ENCODE measurements at regions not wholly inside any gene's neighbourhood (a gene's known extent, or its start where the extent isn't known, plus 50 kb on each side); places are given as distances from the start of the nearest gene placed in this dataset.

DNA sequence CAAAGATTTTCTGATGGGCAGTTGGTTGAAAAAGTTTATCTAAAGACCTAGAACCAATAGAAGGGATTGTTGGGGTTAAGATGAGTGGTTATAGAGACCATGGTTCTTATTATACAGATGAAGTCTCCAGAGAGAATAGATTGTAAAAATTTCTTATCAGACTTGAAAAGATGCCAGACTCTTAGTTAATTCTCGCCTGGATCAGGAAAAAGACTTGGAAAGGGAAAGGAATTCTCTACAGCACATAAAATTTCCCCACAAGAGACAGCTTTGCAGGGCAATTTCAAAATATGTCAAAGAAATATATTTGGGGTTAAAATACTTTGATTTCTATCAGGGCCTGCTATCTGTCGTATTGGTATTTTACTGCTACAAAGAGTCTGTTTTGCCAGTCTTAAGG lies 582.6 kb downstream of the UTRN start:
- Mint-ChIP-seq H3K4me1 (ENCODE audit: unreplicated experiment) (peaks cover 6% of the 10 kb centered on the region), H3K27ac (ENCODE audit: unreplicated experiment) (no peak overlapping the region), H3K27me3 (ENCODE audit: unreplicated experiment) (no peaks in the 10 kb centered on the region), H3K9me3 (ENCODE audit: unreplicated experiment) (peaks cover 13% of the 10 kb centered on the region), H3K36me3 (ENCODE audit: unreplicated experiment) (peaks cover 2% of the 10 kb centered on the region), H3K4me3 (ENCODE audit: unreplicated experiment) (no peak overlapping the region)
- no peak for DNase-seq (ENCODE audit: extremely low spot score, unreplicated experiment)
- TF ChIP-seq, protein P1, sequence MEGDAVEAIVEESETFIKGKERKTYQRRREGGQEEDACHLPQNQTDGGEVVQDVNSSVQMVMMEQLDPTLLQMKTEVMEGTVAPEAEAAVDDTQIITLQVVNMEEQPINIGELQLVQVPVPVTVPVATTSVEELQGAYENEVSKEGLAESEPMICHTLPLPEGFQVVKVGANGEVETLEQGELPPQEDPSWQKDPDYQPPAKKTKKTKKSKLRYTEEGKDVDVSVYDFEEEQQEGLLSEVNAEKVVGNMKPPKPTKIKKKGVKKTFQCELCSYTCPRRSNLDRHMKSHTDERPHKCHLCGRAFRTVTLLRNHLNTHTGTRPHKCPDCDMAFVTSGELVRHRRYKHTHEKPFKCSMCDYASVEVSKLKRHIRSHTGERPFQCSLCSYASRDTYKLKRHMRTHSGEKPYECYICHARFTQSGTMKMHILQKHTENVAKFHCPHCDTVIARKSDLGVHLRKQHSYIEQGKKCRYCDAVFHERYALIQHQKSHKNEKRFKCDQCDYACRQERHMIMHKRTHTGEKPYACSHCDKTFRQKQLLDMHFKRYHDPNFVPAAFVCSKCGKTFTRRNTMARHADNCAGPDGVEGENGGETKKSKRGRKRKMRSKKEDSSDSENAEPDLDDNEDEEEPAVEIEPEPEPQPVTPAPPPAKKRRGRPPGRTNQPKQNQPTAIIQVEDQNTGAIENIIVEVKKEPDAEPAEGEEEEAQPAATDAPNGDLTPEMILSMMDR (IDR thresholded peaks at IDR 0.05), result no peak

DNA sequence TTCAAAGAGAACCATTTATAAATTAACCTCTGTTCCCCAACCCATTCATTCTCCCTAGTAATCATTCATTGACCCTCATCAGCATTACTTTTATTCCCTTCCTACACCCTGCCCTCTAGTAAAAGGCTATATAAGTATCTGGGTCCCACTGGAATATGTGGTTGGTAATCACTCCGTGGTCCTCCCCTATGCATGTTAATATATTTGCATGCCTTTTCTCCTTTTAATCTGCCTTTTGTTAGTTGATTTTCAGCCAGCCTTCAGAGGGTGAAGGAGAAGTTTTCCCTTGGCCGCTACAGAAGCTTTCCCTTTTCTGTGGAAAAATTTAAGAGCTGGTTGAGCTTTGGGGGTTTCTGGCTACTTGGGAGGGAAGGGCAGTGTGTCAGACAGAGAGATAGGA lies 585.6 kb downstream of the UTRN start:
- Mint-ChIP-seq H3K4me1 (ENCODE audit: unreplicated experiment) (peaks cover 11% of the 10 kb centered on the region), H3K27ac (ENCODE audit: unreplicated experiment) (no peak overlapping the region), H3K9me3 (ENCODE audit: unreplicated experiment) (no peaks in the 10 kb centered on the region), H3K36me3 (ENCODE audit: unreplicated experiment) (no peaks in the 10 kb centered on the region), H3K4me3 (ENCODE audit: unreplicated experiment) (no peak overlapping the region), H3K27me3 (ENCODE audit: unreplicated experiment) (no peaks in the 10 kb centered on the region)
- TF ChIP-seq, protein P1 (IDR thresholded peaks at IDR 0.05), result no peak
- DNase-seq (ENCODE audit: extremely low spot score, unreplicated experiment), result no peak

DNA sequence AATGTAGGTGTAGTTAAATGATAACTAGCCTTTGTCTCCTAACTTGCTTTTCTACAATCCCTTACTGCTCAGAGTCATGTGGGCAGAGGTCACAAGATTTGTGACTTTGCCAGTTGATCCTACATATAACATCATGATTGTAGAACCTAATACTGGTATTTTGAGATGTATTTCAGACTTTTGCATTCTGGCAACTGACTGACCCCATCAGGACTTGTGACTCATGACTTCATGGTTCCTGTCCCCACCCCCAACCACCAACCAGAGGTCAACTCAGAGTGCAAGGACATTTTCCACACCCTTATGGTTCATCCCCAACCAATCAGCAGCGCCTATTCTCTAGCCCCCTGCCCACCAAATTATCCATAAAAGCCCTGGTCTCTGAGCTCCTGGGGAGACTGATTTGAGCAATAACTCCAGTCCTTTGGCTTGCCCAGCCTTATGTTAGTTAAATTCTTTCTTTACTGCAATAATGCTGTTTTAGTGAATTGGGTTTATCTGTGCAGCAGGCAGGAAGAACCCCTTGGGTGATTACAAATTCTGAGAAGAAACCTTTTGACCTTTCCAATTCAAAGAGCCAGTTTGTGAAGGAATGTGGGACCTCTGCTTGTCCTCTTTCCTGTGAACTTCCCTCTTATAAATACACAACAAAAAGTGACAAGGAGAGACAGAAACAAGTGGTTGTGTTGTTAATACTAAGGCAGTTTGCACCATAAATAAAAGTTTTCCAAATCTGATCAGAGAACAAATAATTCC lies 588.7 kb downstream of the UTRN start:
- no peak overlapping the region for H3K4me3 Mint-ChIP-seq (ENCODE audit: unreplicated experiment)
- TF ChIP-seq, protein P1 (IDR thresholded peaks at IDR 0.05), result no peak
- H3K9me3 Mint-ChIP-seq (ENCODE audit: unreplicated experiment), result no peaks in the 10 kb centered on the region
- no peak for DNase-seq (ENCODE audit: extremely low spot score, unreplicated experiment)
- H3K27me3 Mint-ChIP-seq (ENCODE audit: unreplicated experiment), result no peaks in the 10 kb centered on the region
- H3K27ac Mint-ChIP-seq (ENCODE audit: unreplicated experiment), result no peak overlapping the region
- no peaks in the 10 kb centered on the region for H3K36me3 Mint-ChIP-seq (ENCODE audit: unreplicated experiment)
- H3K4me1 Mint-ChIP-seq (ENCODE audit: unreplicated experiment), result peaks cover 7% of the 10 kb centered on the region

DNA sequence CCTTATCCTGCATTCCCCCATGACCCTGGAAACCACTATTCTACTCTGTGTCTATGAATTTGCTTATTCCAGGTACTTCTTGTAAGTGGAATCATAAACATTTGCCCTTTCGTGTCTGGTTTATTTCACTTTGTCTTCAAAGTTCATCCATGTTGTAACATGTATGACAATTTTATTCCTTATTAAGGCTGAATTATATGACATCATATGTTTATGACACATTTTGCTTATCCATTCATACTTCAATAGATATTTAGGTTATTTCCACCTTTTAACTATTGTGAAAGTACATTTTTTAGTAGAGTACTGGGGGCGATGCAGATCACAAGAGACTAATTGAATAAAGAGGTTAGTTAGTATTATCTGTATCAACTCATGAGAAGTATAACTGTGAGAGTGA lies 591.6 kb downstream of the UTRN start:
- TF ChIP-seq, protein P1 (IDR thresholded peaks at IDR 0.05), result no peak
- Mint-ChIP-seq H3K4me3 (ENCODE audit: unreplicated experiment) (no peak overlapping the region), H3K9me3 (ENCODE audit: unreplicated experiment) (peaks cover 3% of the 10 kb centered on the region), H3K36me3 (ENCODE audit: unreplicated experiment) (no peaks in the 10 kb centered on the region), H3K27ac (ENCODE audit: unreplicated experiment) (no peak overlapping the region), H3K4me1 (ENCODE audit: unreplicated experiment) (peaks cover 18% of the 10 kb centered on the region), H3K27me3 (ENCODE audit: unreplicated experiment) (no peaks in the 10 kb centered on the region)
- DNase-seq (ENCODE audit: extremely low spot score, unreplicated experiment), result no peak

DNA sequence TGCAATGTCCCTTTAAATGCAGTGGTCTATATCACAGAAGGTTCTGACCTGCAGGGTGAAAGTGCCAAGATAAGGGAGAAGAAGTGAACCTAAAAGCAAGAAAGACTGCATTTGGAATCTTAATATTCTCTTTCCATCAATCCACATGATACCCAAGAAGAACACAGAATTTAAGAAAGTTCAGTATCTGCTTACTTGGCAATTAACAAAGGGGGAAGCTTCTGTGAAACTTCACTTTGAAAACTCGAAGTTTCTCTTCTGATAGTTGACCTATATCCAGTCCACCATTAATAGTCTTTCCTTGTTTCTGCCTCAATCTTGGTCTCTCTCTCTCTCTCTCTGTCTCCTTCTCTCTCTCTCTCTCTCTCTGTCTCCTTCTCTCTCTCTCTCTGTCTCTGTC lies 592.0 kb downstream of the UTRN start:
- Mint-ChIP-seq H3K9me3 (ENCODE audit: unreplicated experiment) (peaks cover 4% of the 10 kb centered on the region), H3K27me3 (ENCODE audit: unreplicated experiment) (no peaks in the 10 kb centered on the region), H3K36me3 (ENCODE audit: unreplicated experiment) (no peaks in the 10 kb centered on the region), H3K4me1 (ENCODE audit: unreplicated experiment) (peaks cover 18% of the 10 kb centered on the region), H3K27ac (ENCODE audit: unreplicated experiment) (no peak overlapping the region), H3K4me3 (ENCODE audit: unreplicated experiment) (no peak overlapping the region)
- TF ChIP-seq, protein P1 (IDR thresholded peaks at IDR 0.05), result no peak
- DNase-seq (ENCODE audit: extremely low spot score, unreplicated experiment), result no peak

Measured in osteocyte (in vitro differentiated cells).